SU-DHL-6 (cell line): ENCODE measurements at regions not wholly inside any gene's neighbourhood (a gene's known extent, or its start where the extent isn't known, plus 50 kb on each side); places are given as distances from the start of the nearest gene placed in this dataset.
"Not testable (repeated sequence)": the region's sequence is repeated elsewhere in the genome, so short reads cannot be mapped to it uniquely, and the experiment has no call there.

Source experiments
- H2AFZ ChIP-seq: fragments of 200-600 bp; sonication (generic); 2 replicates; pipeline ENCODE4 v1.6.1; 2014; ENCODE audit warnings: low read depth, mild to moderate bottlenecking, moderate library complexity, mixed read lengths, antibody characterized with exemption, low read length; ENCODE audit not compliant: severe bottlenecking
- H3F3A ChIP-seq: fragments of 200-600 bp; shearing (Covaris generic); 2 replicates; pipeline ENCODE4 v1.6.0; 2016; ENCODE audit warnings: antibody characterized with exemption, mild to moderate bottlenecking; ENCODE audit not compliant: insufficient read depth
- H3K27ac ChIP-seq: fragments of 200-600 bp; sonication (generic); 2 replicates; pipeline ENCODE4 v1.5.1; 2016; ENCODE audit warnings: low read depth, mild to moderate bottlenecking, low read length, moderate library complexity, mixed read lengths
- H3K27me3 ChIP-seq: fragments of 200-600 bp; sonication (generic), shearing (Covaris generic); 2 replicates; pipeline ENCODE4 v1.6.0; 2014; ENCODE audit warnings: mild to moderate bottlenecking, low read length
- H3K36me3 ChIP-seq: fragments of 200-600 bp; sonication (generic); 2 replicates; pipeline ENCODE4 v1.6.1; 2014; ENCODE audit warnings: mild to moderate bottlenecking, low read length, mixed read lengths
- H3K4me2 ChIP-seq: fragments of 300-600, 200-600 bp; shearing (Covaris generic), sonication (generic); 2 replicates; pipeline ENCODE4 v1.6.0; 2014; ENCODE audit warnings: low read length, low read depth, mild to moderate bottlenecking; ENCODE audit not compliant: poor library complexity, severe bottlenecking
- H3K4me3 ChIP-seq: fragments of 200-600 bp; sonication (generic); 2 replicates; pipeline ENCODE4 v1.5.1; 2014; ENCODE audit warnings: antibody characterized with exemption, low read length, mild to moderate bottlenecking, mixed read lengths; ENCODE audit not compliant: insufficient read depth, poor library complexity, severe bottlenecking
- H3K79me2 ChIP-seq: fragments of 200-600 bp; sonication (generic); 2 replicates; pipeline ENCODE4 v1.6.1; 2014; ENCODE audit warnings: mild to moderate bottlenecking, low read length, moderate library complexity; ENCODE audit not compliant: insufficient read depth
- H3K9ac ChIP-seq: fragments of 200-600 bp; sonication (generic); 2 replicates; pipeline ENCODE4 v1.7.0; 2014; ENCODE audit warnings: mild to moderate bottlenecking, low read length
- H3K9me2 ChIP-seq: fragments of 200-600 bp; sonication (generic); replicated peaks from 2 replicates; pipeline ENCODE4 v1.6.1; 2014; ENCODE audit warnings: low read length; ENCODE audit not compliant: insufficient read depth
- H3K9me3 ChIP-seq: fragments of 200-600 bp; sonication (generic); 2 replicates; pipeline ENCODE4 v1.6.1; 2014; ENCODE audit warnings: low read length, mixed read lengths; ENCODE audit not compliant: insufficient read depth
- H4K20me1 ChIP-seq: fragments of 200-600 bp; sonication (generic); 2 replicates; pipeline ENCODE4 v1.6.1; 2014; ENCODE audit warnings: low read depth, mild to moderate bottlenecking, antibody characterized with exemption, low read length, moderate library complexity, mixed read lengths
- CTCF ChIP-seq: fragments of 200-600 bp; sonication (generic); IDR thresholded peaks from one replicate; pipeline ENCODE4 v1.5.1; 2017; ENCODE audit warnings: antibody characterized with exemption, mild to moderate bottlenecking, low read length, moderate library complexity; ENCODE audit not compliant: insufficient read depth, poor library complexity, severe bottlenecking
- EZH2phosphoT487 ChIP-seq: fragments of 200-600 bp; sonication (generic), shearing (Covaris generic); conservative IDR thresholded peaks from 2 replicates; pipeline ENCODE4 v1.6.1; 2018; ENCODE audit warnings: mild to moderate bottlenecking, antibody characterized with exemption, low read length, moderate library complexity, mixed read lengths

GRCh38 chr3:101119535-101119934 lies 126.3 kb upstream of the ABI3BP start:
- no peaks in the 10 kb centered on the region for H3K9me3 ChIP-seq
- no peak overlapping the region for H3K9ac ChIP-seq
- no peak overlapping the region for H2AFZ ChIP-seq
- H3K4me3 ChIP-seq: no peak overlapping the region
- H3K36me3 ChIP-seq: no peaks in the 10 kb centered on the region
- H3K27ac ChIP-seq: no peak overlapping the region
- H3K9me2 ChIP-seq: no peaks in the 10 kb centered on the region
- no peaks in the 10 kb centered on the region for H3F3A ChIP-seq
- no peaks in the 10 kb centered on the region for H3K79me2 ChIP-seq
- H3K4me2 ChIP-seq: no peak overlapping the region
- no peaks in the 10 kb centered on the region for H4K20me1 ChIP-seq
- TF ChIP-seq EZH2phosphoT487 (no peak), CTCF (no peak)
- H3K27me3 ChIP-seq: no peaks in the 10 kb centered on the region

GRCh38 chr3:101117980-101118379 lies 124.8 kb upstream of the ABI3BP start:
- H3K27me3 ChIP-seq: no peaks in the 10 kb centered on the region
- H3K4me3 ChIP-seq: no peak overlapping the region
- no peaks in the 10 kb centered on the region for H4K20me1 ChIP-seq
- H3K79me2 ChIP-seq: no peaks in the 10 kb centered on the region
- no peak overlapping the region for H3K4me2 ChIP-seq
- no peaks in the 10 kb centered on the region for H3K9me3 ChIP-seq
- H3K36me3 ChIP-seq: no peaks in the 10 kb centered on the region
- TF ChIP-seq CTCF: no peak
- no peak for TF ChIP-seq EZH2phosphoT487
- no peaks in the 10 kb centered on the region for H3K9me2 ChIP-seq
- H3K27ac ChIP-seq: no peak overlapping the region
- no peak overlapping the region for H2AFZ ChIP-seq
- H3K9ac ChIP-seq: no peak overlapping the region
- no peaks in the 10 kb centered on the region for H3F3A ChIP-seq

GRCh38 chr3:101117465-101117864 lies 124.2 kb upstream of the ABI3BP start:
- Histone ChIP-seq H3K9ac (no peak overlapping the region), H3K27me3 (no peaks in the 10 kb centered on the region), H3K9me2 (no peaks in the 10 kb centered on the region), H3K79me2 (no peaks in the 10 kb centered on the region), H2AFZ (no peak overlapping the region), H4K20me1 (no peaks in the 10 kb centered on the region), H3F3A (no peaks in the 10 kb centered on the region), H3K9me3 (no peaks in the 10 kb centered on the region), H3K4me2 (no peak overlapping the region), H3K27ac (no peak overlapping the region), H3K4me3 (no peak overlapping the region), H3K36me3 (no peaks in the 10 kb centered on the region)
- TF ChIP-seq CTCF (no peak), EZH2phosphoT487 (no peak)

GRCh38 chr3:101110295-101110694 lies 117.1 kb upstream of the ABI3BP start:
- not testable (repeated sequence) for H2AFZ ChIP-seq, H3K27me3 ChIP-seq, H3K9ac ChIP-seq, H3K79me2 ChIP-seq, H3K27ac ChIP-seq, H3K36me3 ChIP-seq, H3K9me2 ChIP-seq, H3K4me3 ChIP-seq, H4K20me1 ChIP-seq, H3K9me3 ChIP-seq, H3K4me2 ChIP-seq, H3F3A ChIP-seq
